NCI-H1417 (cell line): ENCODE measurements at regions not wholly inside any gene's neighbourhood (a gene's known extent, or its start where the extent isn't known, plus 50 kb on each side); places are given as distances from the start of the nearest gene placed in this dataset.
"Not testable (repeated sequence)": the region's sequence is repeated elsewhere in the genome, so short reads cannot be mapped to it uniquely, and the experiment has no call there.

ENCODE experiments used
- DNase-seq, 3 experiments: peaks; one replicate each; lab custom pipeline; 2025; lab: John Stamatoyannopoulos, UW

- no peak for DNase-seq
Measured at GRCh38 chr15:96470681-96471310, 140.3 kb downstream of the NR2F2 start.

DNA sequence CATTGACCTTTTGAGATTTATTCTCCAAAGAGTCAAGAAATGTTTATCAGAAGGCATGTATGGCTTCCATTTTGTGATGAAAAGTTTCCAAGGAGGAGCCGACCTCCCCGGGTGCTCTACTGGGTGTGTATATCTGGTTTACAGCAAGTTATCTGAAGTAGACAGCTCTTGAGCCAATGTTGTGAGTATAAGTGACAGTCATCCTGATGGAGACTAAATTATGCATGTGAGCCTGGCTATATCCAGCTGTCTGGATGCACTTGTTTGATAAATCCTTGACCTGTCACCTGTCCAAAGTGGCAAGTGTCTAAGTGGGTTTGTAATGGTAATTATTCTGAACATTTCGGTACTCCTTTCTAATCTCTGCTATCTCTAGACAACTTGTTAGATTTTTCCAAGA is 142.2 kb downstream of the NR2F2 start:
- peak in 1 of 3 experiments; percentile 6 for DNase-seq

DNA sequence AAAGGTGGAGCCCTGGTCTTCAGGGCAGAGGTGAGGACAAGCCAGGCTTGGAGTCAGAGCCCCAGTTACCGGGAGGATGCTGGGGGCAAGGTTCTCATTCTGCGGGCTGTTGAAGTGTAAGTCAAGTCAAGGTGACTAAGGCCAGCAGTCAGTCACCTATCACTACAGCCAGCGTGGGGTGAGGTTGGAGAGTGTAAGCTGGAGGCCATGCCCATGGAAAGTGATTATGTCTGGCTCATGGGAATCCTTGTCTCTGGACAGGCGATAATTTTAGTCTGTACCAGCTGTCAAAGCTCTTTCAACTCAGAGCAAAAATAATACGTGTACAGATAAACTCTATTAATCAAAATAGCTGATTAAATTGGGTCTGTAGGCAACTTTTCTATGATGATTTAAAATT is 143.1 kb downstream of the NR2F2 start:
- no peak for DNase-seq

DNA sequence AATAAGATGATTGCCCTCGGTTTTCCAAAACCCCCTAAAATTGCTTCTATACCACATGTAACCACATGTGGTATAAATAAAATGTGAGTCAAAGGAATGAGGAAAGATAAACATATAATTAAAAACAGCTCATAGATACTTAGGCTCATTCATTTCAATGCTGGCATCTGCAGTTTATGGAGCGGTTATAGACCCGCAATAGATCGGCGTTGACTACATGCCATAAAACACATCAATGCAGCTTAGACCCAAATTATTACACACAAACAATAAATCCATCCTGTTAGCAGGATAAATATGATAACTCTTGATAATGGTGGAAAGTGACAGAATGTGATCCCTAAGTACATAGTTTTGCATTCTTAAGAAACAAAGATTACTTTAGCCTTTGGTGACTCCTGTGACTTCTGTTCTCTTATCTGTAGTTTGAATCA is 143.7 kb downstream of the NR2F2 start:
- DNase-seq: peak in 1 of 3 experiments; percentile 11

DNA sequence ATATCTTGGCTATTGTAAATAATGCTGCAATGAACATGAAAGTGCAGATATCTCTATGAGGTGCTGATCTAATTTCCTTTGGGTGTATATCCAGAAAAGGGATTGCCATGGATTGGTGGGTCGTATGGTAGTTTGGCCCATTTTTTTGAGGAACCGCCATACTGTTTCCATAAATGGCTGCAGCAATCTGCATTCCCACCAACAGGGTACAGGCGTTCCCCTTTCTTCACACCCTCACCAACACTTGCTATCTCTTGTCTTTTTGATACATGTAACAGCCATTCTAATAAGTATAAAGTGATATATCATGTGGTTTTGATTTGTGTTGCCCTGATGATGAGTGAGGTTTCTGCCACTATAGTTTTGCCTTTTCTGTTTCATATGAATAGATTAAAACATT is 146.7 kb downstream of the NR2F2 start:
- no peak for DNase-seq

DNA sequence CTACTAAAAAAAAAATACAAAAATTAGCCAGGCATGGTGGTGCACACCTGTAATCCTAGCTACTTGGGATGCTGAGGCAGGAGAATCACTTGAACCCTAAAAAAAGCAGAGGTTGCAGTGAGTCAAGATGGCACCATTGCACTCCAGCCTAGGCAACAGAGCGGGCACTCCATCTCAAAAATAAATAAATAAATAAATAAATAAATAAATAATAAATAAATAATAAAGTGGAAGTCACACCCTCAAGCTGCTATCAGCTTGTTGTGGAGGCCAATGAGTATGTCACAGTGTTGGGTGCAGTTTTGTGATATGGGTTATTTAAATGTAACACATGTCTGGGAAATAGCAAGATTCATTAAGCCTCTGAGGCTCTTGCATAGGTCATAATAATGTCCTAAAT is 153.9 kb downstream of the NR2F2 start:
- not testable (repeated sequence) for DNase-seq

GRCh38 chr15:96484830-96485229 is 154.3 kb downstream of the NR2F2 start:
- no peak for DNase-seq

DNA sequence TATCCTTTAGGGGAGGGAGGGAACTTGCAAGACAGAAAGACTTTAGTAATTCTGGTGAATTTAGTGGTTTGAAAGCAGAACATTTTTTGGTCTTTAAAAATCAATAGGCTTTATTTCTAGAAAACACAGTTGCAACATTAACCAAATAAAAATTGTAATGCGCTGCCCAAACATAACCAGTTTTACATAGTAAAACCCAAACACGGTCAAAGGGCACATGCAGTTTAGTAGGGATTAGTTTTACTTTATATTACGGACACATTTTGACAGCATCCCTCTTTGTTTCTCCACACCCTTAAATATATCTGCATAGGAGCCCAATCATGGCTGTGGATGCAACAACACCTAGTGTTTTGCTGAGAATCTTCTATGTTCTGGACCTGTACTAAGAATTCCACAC is 156.7 kb downstream of the NR2F2 start:
- no peak for DNase-seq

GRCh38 chr15:96491066-96491699 is 160.7 kb downstream of the NR2F2 start:
- DNase-seq: not testable (repeated sequence)

GRCh38 chr15:96491700-96492644 is 161.5 kb downstream of the NR2F2 start:
- not testable (repeated sequence) for DNase-seq

DNA sequence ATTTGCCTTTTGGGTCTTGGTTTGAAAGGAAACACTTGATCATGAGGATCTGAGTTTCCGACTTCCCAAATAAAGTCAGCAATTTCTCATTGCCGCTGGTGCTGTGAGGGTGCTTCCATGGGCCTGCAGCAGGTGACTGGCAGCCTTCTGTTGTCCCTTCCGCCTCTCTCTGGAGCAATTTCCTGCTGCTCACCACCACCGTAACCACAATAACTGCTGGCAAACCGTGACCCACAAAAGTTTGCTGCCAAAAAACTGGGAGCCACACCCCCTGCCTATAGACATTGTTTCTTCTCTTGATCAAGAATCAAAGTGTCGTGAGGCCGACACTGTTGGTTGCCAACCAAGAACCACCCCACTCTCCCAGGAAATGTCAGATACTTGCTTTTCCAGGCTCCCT is 164.0 kb downstream of the NR2F2 start:
- DNase-seq: no peak

- no peak for DNase-seq
Measured at GRCh38 chr15:96495386-96495785, 164.9 kb downstream of the NR2F2 start.

DNA sequence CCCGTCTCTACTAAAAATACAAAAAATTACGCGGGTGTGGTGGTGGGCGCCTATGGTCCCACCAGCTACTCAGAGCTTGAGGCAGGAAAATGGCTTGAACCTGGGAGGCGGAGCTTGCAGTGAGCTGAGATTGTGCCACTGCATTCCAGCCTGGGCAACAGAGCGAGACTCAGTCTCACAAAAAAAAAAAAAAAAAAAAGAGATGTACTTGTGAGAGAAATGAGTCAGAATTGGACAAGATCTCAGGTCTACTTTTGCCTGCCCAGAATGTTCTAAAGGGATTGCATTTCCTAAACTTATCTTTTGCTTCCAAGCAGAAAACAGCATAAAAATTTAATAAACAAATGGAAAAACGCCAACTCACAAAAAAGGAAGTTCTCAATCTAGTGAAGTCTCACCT is 167.5 kb downstream of the NR2F2 start:
- DNase-seq: no peak

DNA sequence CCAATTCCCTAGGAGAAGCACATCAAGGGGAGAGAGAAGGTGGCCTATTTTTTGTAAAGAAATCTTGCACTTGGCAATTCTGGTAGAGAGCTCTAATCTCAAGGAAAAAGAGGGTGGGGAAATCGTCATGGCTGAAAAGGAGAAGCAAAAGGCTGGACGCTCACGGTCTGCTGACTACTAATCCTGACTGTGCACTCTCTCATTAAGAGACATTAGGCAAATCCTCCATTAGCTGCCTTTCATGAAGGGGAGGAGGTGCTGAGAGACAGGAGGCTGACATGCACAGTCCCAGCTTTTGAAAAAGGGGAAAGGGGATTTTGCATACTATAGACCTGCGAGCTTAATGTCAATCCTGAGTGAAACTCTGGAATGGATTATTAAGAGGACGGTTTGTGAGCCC is 170.0 kb downstream of the NR2F2 start:
- DNase-seq: no peak

DNA sequence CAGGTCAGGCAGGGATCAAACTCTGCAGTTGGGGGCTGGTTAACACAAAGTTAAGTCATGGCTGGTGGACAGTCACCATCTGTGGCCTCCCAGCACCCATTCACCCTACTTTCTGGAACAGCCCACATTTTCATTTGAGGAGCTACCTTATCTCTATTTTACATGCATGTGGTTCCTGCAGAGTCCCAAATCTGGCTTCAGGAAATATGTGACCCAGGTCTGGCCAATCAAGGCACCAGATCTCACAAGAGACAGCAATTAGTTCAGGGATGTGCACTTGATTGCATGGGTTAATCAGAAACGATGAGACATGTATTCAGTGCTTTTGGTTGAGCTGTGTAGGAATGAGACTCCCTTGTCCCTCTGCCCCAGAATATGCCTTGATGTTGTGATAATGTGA is 170.9 kb downstream of the NR2F2 start:
- no peak for DNase-seq

DNA sequence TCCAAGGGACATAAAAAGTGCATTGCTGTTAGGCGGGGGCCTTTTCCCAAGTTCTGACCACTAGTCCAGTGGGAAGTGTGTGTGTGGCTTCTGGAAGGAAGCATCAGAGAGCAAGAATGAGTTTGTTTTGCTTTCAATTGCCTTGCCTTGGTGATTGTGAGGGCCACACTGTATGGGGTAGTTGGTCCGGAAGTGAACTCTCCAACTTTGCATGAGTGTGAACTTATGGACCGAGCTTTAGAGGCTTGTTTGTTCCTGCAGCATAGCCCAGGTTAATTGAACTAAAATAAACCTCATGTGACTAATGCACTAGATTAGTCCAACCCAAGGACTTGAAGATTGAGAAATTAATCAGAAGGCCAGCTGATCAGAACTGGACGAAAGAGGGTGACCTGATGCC is 171.7 kb downstream of the NR2F2 start:
- no peak for DNase-seq

- no peak for DNase-seq
Measured at GRCh38 chr15:96503276-96503675, 172.8 kb downstream of the NR2F2 start.

- no peak for DNase-seq
Measured at GRCh38 chr15:96504371-96504770, 173.9 kb downstream of the NR2F2 start.

GRCh38 chr15:96505014-96505413 is 174.5 kb downstream of the NR2F2 start:
- no peak for DNase-seq

DNA sequence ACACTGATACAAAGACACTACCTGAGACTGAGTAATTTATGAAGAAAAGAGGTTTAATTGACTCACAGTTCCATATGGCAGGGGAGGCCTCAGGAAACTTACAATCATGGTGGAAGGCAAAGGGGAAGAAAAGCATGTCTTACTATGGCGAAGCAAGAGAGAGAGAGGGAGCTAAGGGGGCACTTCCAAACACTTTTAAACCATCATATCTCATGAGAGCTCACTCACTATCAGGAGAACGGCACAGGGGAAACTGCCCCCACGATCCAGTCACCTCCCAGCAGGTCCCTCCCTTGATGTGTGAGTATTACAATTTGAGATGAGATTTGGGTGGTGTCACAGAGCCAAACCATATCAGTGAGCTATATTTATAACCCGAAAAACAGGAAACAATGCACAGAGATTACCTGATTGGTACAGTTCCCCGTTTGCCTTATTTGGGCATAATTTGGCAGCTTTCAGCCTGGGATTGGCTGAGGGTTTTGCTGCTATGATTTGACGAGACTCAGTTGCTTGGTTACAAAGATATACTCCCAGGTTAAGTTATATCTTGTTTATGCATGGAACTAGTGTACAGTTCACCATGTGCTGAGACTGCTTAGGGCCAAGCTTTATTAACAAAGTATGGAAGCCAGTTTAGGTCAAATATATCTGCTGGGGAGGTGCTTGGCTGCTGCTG is 184.2 kb downstream of the NR2F2 start:
- no peak for DNase-seq

- no peak for DNase-seq
Measured at GRCh38 chr15:96515371-96515770, 184.9 kb downstream of the NR2F2 start.

- no peak for DNase-seq
Measured at GRCh38 chr15:96521386-96521785, 190.9 kb downstream of the NR2F2 start.
